ENCODE measurements at regions not wholly inside any gene's neighbourhood (a gene's known extent, or its start where the extent isn't known, plus 50 kb on each side); places are given as distances from the start of the nearest gene placed in this dataset.

DNA sequence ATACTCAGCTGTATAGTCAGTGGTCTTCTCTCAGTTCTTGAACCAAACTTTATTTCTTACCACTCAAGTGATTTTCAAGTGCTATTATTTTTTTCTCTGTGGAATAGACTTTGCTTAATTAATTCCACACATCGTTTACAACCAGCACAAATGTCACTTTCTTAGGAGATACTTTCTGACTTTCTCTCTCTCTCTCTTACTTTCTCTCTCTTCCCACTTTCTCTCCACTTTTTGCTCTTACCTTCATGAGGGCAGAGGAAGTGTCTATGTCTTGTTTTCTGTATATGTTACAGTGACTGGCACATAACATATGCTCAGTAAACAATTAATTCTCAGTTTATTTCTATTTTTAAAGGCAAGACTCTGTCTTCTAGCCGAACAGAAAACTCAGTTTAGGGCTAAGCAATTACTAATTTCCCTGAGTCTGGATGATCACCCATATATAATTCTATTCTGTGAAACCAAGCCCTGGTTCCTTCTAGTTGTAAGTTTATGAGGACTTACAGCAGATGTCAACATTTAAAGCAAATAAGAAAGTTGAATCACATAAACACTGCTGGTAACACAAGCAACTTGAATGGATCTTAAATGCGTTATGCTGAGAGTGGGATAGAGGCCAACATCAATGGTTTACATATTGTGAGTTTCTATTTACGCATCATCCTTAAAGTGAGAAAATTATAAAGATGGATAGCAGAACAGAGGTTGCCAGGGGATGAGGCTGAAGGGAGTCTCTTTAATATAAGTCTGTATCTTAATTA is 791.4 kb downstream of the MTRR start:
- TF ChIP-seq, protein P1, sequence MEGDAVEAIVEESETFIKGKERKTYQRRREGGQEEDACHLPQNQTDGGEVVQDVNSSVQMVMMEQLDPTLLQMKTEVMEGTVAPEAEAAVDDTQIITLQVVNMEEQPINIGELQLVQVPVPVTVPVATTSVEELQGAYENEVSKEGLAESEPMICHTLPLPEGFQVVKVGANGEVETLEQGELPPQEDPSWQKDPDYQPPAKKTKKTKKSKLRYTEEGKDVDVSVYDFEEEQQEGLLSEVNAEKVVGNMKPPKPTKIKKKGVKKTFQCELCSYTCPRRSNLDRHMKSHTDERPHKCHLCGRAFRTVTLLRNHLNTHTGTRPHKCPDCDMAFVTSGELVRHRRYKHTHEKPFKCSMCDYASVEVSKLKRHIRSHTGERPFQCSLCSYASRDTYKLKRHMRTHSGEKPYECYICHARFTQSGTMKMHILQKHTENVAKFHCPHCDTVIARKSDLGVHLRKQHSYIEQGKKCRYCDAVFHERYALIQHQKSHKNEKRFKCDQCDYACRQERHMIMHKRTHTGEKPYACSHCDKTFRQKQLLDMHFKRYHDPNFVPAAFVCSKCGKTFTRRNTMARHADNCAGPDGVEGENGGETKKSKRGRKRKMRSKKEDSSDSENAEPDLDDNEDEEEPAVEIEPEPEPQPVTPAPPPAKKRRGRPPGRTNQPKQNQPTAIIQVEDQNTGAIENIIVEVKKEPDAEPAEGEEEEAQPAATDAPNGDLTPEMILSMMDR (IDR thresholded peaks at IDR 0.05; ENCODE audit: low read length): no peak
- TF ChIP-seq EZH2 (IDR thresholded peaks at IDR 0.05; ENCODE audit: borderline replicate concordance, low read length): no peak

DNA sequence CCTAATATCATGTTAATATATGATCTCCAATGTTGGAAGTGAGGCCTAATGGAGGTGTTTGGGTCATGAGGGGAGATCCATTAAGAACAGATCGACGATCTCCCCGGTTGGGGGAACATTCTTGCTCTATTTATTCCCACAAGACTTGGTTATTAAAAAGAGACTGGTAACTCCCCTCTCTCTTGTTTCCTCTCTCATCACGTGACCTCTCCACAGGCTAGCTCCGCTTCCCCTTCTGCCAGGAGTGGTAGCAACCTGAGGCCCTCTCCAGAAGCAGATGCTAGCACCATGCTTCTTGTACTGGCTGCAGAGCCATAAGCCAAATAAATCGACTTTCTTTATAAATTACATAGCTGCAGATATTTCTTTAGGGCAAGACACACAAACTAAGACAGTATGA is 794.4 kb downstream of the MTRR start:
- Histone ChIP-seq H4K20me1 (ENCODE audit: insufficient read depth, low read length) (no peaks in the 10 kb centered on the region), H3K27me3 (ENCODE audit: insufficient read depth, low read length) (no peaks in the 10 kb centered on the region), H3K9me3 (ENCODE audit: low read length) (no peaks in the 10 kb centered on the region), H3K9me2 (ENCODE audit: low read depth, low read length) (no peaks in the 10 kb centered on the region), H3K27ac (ENCODE audit: low read depth, low read length, poor library complexity, severe bottlenecking) (no peak overlapping the region), H3K4me3 (ENCODE audit: low read depth, low read length, poor library complexity, severe bottlenecking) (no peak overlapping the region), H2AFZ (ENCODE audit: low read length) (no peak overlapping the region), H3K4me1 (ENCODE audit: insufficient read depth, low read length, severe bottlenecking) (no peaks in the 10 kb centered on the region), H3F3A (ENCODE audit: insufficient read depth, low read length) (no peaks in the 10 kb centered on the region), H3K79me2 (ENCODE audit: insufficient read depth, low read length) (no peaks in the 10 kb centered on the region), H3K9ac (ENCODE audit: low read length) (no peak overlapping the region), H3K4me2 (ENCODE audit: low read length) (no peak overlapping the region), H3K36me3 (ENCODE audit: insufficient read depth, low read length) (no peaks in the 10 kb centered on the region)
- TF ChIP-seq, protein P1 (IDR thresholded peaks at IDR 0.05; ENCODE audit: low read length): no peak
- no peak for TF ChIP-seq EZH2 (IDR thresholded peaks at IDR 0.05; ENCODE audit: borderline replicate concordance, low read length)

More for the DNA sequence above, 791.4 kb downstream of the MTRR start:
- H3K9ac ChIP-seq (ENCODE audit: low read length): no peak overlapping the region
- H3K4me3 ChIP-seq (ENCODE audit: low read depth, low read length, poor library complexity, severe bottlenecking): no peak overlapping the region
- H3K27me3 ChIP-seq (ENCODE audit: insufficient read depth, low read length): no peaks in the 10 kb centered on the region
- H2AFZ ChIP-seq (ENCODE audit: low read length): no peak overlapping the region
- no peaks in the 10 kb centered on the region for H3K9me2 ChIP-seq (ENCODE audit: low read depth, low read length)
- H3K9me3 ChIP-seq (ENCODE audit: low read length): no peaks in the 10 kb centered on the region
- no peak overlapping the region for H3K27ac ChIP-seq (ENCODE audit: low read depth, low read length, poor library complexity, severe bottlenecking)
- no peaks in the 10 kb centered on the region for H3K79me2 ChIP-seq (ENCODE audit: insufficient read depth, low read length)
- no peaks in the 10 kb centered on the region for H4K20me1 ChIP-seq (ENCODE audit: insufficient read depth, low read length)
- H3K36me3 ChIP-seq (ENCODE audit: insufficient read depth, low read length): no peaks in the 10 kb centered on the region
- no peaks in the 10 kb centered on the region for H3F3A ChIP-seq (ENCODE audit: insufficient read depth, low read length)
- H3K4me1 ChIP-seq (ENCODE audit: insufficient read depth, low read length, severe bottlenecking): no peaks in the 10 kb centered on the region
- no peak overlapping the region for H3K4me2 ChIP-seq (ENCODE audit: low read length)

DNA sequence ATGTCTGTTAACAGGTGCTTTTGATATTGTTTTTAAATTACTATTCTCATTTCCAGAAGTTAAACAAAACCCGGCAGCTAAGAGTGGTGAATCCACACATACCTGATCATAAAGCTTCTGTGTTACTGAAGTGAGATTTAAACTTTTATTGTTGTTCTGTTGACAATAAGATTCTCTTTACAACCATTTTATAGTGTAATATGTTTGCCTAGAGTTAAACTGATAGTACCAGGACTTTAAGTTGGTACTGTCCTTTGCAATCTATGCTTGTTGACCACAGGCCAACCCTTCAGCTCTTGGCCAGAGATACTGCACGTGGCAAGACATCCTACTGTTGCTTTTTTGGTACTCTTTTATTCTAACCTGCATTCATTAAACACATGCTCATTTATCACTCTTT is 806.2 kb downstream of the MTRR start:
- no peaks in the 10 kb centered on the region for H3K79me2 ChIP-seq (ENCODE audit: insufficient read depth, low read length)
- H4K20me1 ChIP-seq (ENCODE audit: insufficient read depth, low read length): no peaks in the 10 kb centered on the region
- H3K9me2 ChIP-seq (ENCODE audit: low read depth, low read length): no peaks in the 10 kb centered on the region
- no peaks in the 10 kb centered on the region for H3K4me1 ChIP-seq (ENCODE audit: insufficient read depth, low read length, severe bottlenecking)
- H3K36me3 ChIP-seq (ENCODE audit: insufficient read depth, low read length): no peaks in the 10 kb centered on the region
- no peaks in the 10 kb centered on the region for H3K9me3 ChIP-seq (ENCODE audit: low read length)
- no peak for TF ChIP-seq EZH2 (IDR thresholded peaks at IDR 0.05; ENCODE audit: borderline replicate concordance, low read length)
- TF ChIP-seq, protein P1 (IDR thresholded peaks at IDR 0.05; ENCODE audit: low read length): no peak
- no peak overlapping the region for H3K9ac ChIP-seq (ENCODE audit: low read length)
- no peak overlapping the region for H3K27ac ChIP-seq (ENCODE audit: low read depth, low read length, poor library complexity, severe bottlenecking)
- H3K27me3 ChIP-seq (ENCODE audit: insufficient read depth, low read length): no peaks in the 10 kb centered on the region
- H3K4me2 ChIP-seq (ENCODE audit: low read length): no peak overlapping the region
- H2AFZ ChIP-seq (ENCODE audit: low read length): no peak overlapping the region
- H3K4me3 ChIP-seq (ENCODE audit: low read depth, low read length, poor library complexity, severe bottlenecking): no peak overlapping the region
- H3F3A ChIP-seq (ENCODE audit: insufficient read depth, low read length): no peaks in the 10 kb centered on the region

All from OCI-LY1 (cell line).